ENCODE measurements at regions not wholly inside any gene's neighbourhood (a gene's known extent, or its start where the extent isn't known, plus 50 kb on each side); places are given as distances from the start of the nearest gene placed in this dataset.
"Not testable (repeated sequence)": the region's sequence is repeated elsewhere in the genome, so short reads cannot be mapped to it uniquely, and the experiment has no call there.

DNA sequence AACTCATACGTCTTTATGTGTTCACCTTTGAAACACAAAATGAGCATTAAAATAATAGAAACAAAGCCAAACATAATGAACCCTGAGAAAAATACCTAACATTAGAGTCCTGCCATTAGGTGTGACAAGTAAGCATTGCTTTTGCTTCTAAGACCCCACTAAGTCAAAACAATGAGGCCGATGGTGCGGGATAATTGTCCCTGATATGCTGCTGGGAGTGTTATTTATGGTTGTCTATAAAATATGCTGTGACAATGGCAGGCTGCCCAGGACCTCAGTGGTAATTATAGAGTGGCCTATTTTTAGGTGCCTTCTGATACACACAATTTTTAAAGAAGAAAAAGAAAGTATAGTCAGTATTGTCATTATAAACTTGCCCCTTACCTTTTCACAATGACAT lies 1423.1 kb downstream of the AMY1C start:
- Histone ChIP-seq H3K27me3 (ENCODE audit: low read depth, low read length) (no peaks in the 10 kb centered on the region), H3K4me3 (ENCODE audit: low read depth in 1 of 2, low read length in 2 of 2) (no peak overlapping the region), H3K36me3 (ENCODE audit: control insufficient read depth in 1 of 2, insufficient read depth in 2 of 2, low read length in 2 of 2) (no peaks in the 10 kb centered on the region), H3K9me3 (ENCODE audit: control insufficient read depth in 1 of 2, low read length in 2 of 2) (no peaks in the 10 kb centered on the region), H3K4me1 (ENCODE audit: control insufficient read depth in 1 of 2, insufficient read depth in 2 of 2, low read length in 2 of 2) (no peaks in the 10 kb centered on the region), H3K27ac (ENCODE audit: low read length) (no peak overlapping the region)

DNA sequence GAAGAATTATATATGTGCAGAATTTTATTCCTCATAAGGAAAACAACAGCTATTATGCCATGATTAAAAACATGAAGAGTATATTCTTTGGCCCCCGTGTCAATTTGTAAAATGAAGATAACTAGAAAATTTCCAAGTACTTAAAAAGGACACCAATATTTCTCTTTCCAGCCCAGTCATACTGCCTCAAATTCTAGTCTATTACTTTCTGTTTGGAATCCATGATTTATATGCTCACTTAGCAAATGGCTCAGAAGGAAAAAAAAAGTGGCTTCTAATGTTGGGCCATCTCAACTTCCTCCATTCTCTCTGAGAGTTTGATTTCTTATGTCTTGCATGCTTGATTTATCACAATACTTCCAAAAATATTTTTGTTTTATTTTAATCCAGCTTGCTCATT lies 1431.1 kb downstream of the AMY1C start:
- no peaks in the 10 kb centered on the region for H3K4me1 ChIP-seq (ENCODE audit: control insufficient read depth in 1 of 2, insufficient read depth in 2 of 2, low read length in 2 of 2)

DNA sequence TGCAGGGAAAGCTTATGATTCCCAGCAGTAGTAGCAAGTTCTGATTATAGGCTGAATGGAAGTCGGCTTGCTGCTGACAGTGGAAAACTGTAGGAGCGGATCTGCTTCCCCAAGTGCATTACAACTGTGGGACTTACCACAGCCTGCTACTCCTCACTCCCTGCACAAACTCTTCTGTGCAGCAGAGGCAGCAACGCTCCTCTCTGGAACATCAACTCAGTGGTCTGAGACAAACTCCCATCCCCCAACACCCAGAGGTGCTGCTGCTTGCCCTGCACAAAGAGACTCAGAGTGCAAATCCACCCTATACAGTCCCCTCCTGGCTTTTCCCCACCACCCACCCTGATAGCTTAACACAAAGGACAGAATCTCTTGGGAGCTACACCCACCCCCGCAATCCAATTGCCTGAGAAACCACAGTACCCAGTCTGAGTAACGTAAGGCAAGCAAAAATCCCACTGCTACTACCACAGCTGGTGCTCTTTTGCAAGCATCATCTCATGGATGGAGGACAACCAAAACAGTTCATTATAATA lies 1455.2 kb downstream of the AMY1C start:
- Histone ChIP-seq H3K9me3 (ENCODE audit: control insufficient read depth in 1 of 2, low read length in 2 of 2) (peaks cover 0 to 3% of the 10 kb centered on the region in 2 donors), H3K27ac (ENCODE audit: low read length) (no peak overlapping the region), H3K36me3 (ENCODE audit: control insufficient read depth in 1 of 2, insufficient read depth in 2 of 2, low read length in 2 of 2) (no peaks in the 10 kb centered on the region), H3K4me1 (ENCODE audit: control insufficient read depth in 1 of 2, insufficient read depth in 2 of 2, low read length in 2 of 2) (no peaks in the 10 kb centered on the region), H3K4me3 (ENCODE audit: low read depth in 1 of 2, low read length in 2 of 2) (no peak overlapping the region), H3K27me3 (ENCODE audit: low read depth, low read length) (no peaks in the 10 kb centered on the region)

More for the DNA sequence above, 1431.1 kb downstream of the AMY1C start:
- Histone ChIP-seq H3K9me3 (ENCODE audit: control insufficient read depth in 1 of 2, low read length in 2 of 2) (no peaks in the 10 kb centered on the region), H3K27ac (ENCODE audit: low read length) (no peak overlapping the region), H3K36me3 (ENCODE audit: control insufficient read depth in 1 of 2, insufficient read depth in 2 of 2, low read length in 2 of 2) (no peaks in the 10 kb centered on the region), H3K27me3 (ENCODE audit: low read depth, low read length) (no peaks in the 10 kb centered on the region), H3K4me3 (ENCODE audit: low read depth in 1 of 2, low read length in 2 of 2) (no peak overlapping the region)

DNA sequence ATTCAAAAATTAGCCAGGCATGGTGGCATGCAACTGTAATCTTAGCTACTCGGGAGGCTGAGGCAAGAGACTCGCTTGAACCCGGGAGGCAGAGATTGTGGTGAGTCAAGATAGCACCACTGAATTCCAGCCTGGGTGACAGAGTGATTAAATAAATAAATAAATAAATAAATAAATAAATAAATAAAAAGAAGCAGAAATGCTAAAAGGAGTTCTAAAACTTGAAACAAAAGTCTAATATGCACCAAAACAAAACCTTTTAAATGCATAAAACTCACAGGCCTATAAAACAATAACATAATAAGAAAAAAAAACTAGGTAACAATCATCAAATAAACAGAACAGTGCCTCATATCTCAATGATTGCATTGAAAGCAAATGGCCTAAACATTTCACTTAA lies 1458.9 kb downstream of the AMY1C start:
- H3K9me3 ChIP-seq (ENCODE audit: control insufficient read depth in 1 of 2, low read length in 2 of 2) = peaks cover 0 to 6% of the 10 kb centered on the region in 2 donors
- no peaks in the 10 kb centered on the region for H3K4me1 ChIP-seq (ENCODE audit: control insufficient read depth in 1 of 2, insufficient read depth in 2 of 2, low read length in 2 of 2)
- no peaks in the 10 kb centered on the region for H3K27me3 ChIP-seq (ENCODE audit: low read depth, low read length)
- H3K4me3 ChIP-seq (ENCODE audit: low read depth in 1 of 2, low read length in 2 of 2) = no peak overlapping the region
- H3K27ac ChIP-seq (ENCODE audit: low read length) = no peak overlapping the region
- H3K36me3 ChIP-seq (ENCODE audit: control insufficient read depth in 1 of 2, insufficient read depth in 2 of 2, low read length in 2 of 2) = no peaks in the 10 kb centered on the region

DNA sequence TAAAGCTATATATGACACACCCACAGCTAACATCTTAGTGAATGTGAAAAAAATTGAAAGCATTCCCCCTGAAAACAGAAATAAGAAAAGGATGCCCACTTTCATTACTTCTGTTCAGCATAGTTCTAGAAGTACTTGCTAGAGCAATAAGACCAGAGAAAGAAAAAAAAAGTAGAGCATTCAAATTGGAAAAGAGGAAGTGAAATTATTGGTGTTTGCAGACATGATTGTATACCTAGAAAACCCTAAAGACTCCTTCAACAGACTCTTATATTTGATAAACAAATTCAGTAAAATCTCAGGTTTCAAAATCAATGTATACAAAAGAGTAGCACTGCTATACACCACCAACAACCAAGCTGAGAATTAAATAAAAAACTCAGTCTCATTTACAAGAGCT lies 1461.0 kb downstream of the AMY1C start:
- Histone ChIP-seq H3K4me3 (ENCODE audit: low read depth in 1 of 2, low read length in 2 of 2) (no peak overlapping the region), H3K27me3 (ENCODE audit: low read depth, low read length) (no peaks in the 10 kb centered on the region), H3K27ac (ENCODE audit: low read length) (no peak overlapping the region), H3K36me3 (ENCODE audit: control insufficient read depth in 1 of 2, insufficient read depth in 2 of 2, low read length in 2 of 2) (no peaks in the 10 kb centered on the region), H3K4me1 (ENCODE audit: control insufficient read depth in 1 of 2, insufficient read depth in 2 of 2, low read length in 2 of 2) (no peaks in the 10 kb centered on the region), H3K9me3 (ENCODE audit: control insufficient read depth in 1 of 2, low read length in 2 of 2) (peaks cover 0 to 3% of the 10 kb centered on the region in 2 donors)

DNA sequence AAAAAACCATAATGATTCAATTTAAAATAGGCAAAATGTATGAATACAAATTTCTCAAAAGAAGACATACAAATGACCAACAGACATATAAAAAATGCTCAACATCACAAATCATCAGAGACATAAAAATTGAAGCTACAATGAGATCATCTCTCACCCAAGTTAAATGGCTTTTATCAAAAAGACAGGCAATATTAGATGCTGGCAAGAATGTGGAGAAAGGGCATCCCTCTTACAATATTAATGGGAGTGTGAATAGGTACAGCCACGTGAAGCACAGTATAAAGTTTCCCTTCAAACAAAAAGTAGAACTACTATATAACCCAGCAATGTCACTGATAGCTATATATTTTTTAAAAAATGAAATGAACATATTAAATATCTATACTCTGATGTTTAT lies 1481.7 kb downstream of the AMY1C start:
- no peaks in the 10 kb centered on the region for H3K27me3 ChIP-seq (ENCODE audit: low read depth, low read length)
- no peak overlapping the region for H3K4me3 ChIP-seq (ENCODE audit: low read depth in 1 of 2, low read length in 2 of 2)
- no peaks in the 10 kb centered on the region for H3K36me3 ChIP-seq (ENCODE audit: control insufficient read depth in 1 of 2, insufficient read depth in 2 of 2, low read length in 2 of 2)
- no peaks in the 10 kb centered on the region for H3K4me1 ChIP-seq (ENCODE audit: control insufficient read depth in 1 of 2, insufficient read depth in 2 of 2, low read length in 2 of 2)
- peaks cover 0 to 3% of the 10 kb centered on the region in 2 donors for H3K9me3 ChIP-seq (ENCODE audit: control insufficient read depth in 1 of 2, low read length in 2 of 2)
- no peak overlapping the region for H3K27ac ChIP-seq (ENCODE audit: low read length)

DNA sequence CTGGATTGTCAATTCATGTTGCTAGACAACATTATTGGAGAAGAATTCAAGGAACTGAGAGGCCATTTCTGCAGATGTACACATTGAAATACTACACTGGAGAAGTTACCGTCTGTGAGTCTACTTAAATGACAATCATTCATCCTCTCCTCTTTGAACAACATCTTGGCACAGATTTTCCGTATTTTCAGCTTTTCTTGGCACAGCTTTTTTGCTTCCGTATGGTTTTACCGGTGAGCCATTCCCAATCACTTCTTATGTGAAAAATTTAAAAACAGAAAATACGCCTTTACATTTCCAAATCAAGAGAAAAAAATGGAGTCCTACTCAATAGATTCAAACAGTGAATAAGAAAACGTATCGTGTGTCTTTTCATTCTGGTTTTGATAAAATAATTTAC lies 1493.7 kb downstream of the AMY1C start:
- no peaks in the 10 kb centered on the region for H3K4me1 ChIP-seq (ENCODE audit: control insufficient read depth in 1 of 2, insufficient read depth in 2 of 2, low read length in 2 of 2)
- no peaks in the 10 kb centered on the region for H3K9me3 ChIP-seq (ENCODE audit: control insufficient read depth in 1 of 2, low read length in 2 of 2)
- no peaks in the 10 kb centered on the region for H3K27me3 ChIP-seq (ENCODE audit: low read depth, low read length)
- H3K4me3 ChIP-seq (ENCODE audit: low read depth in 1 of 2, low read length in 2 of 2) = no peak overlapping the region
- H3K27ac ChIP-seq (ENCODE audit: low read length) = no peak overlapping the region
- H3K36me3 ChIP-seq (ENCODE audit: control insufficient read depth in 1 of 2, insufficient read depth in 2 of 2, low read length in 2 of 2) = no peaks in the 10 kb centered on the region

DNA sequence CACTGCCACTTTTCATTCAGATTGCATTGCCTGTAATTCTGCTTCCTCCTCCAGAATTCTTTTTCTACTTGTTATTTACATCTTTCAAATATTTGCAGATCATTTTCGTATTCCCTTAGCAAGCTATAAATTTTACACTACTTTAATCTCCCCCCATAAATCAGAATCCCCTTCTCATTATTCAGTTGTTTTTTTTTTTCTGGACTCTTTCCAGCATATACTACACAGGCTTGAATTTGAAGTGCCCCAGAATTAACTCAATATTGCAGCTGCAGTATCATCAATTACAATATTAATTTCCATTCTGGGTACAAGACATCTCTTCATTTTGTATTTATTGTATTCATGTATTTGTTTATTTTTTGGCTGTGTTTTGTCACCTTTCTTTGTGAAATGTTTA lies 1494.3 kb downstream of the AMY1C start:
- H3K4me1 ChIP-seq (ENCODE audit: control insufficient read depth in 1 of 2, insufficient read depth in 2 of 2, low read length in 2 of 2) = no peaks in the 10 kb centered on the region
- H3K27ac ChIP-seq (ENCODE audit: low read length) = no peak overlapping the region
- H3K9me3 ChIP-seq (ENCODE audit: control insufficient read depth in 1 of 2, low read length in 2 of 2) = no peaks in the 10 kb centered on the region
- no peak overlapping the region for H3K4me3 ChIP-seq (ENCODE audit: low read depth in 1 of 2, low read length in 2 of 2)
- H3K36me3 ChIP-seq (ENCODE audit: control insufficient read depth in 1 of 2, insufficient read depth in 2 of 2, low read length in 2 of 2) = no peaks in the 10 kb centered on the region
- no peaks in the 10 kb centered on the region for H3K27me3 ChIP-seq (ENCODE audit: low read depth, low read length)

DNA sequence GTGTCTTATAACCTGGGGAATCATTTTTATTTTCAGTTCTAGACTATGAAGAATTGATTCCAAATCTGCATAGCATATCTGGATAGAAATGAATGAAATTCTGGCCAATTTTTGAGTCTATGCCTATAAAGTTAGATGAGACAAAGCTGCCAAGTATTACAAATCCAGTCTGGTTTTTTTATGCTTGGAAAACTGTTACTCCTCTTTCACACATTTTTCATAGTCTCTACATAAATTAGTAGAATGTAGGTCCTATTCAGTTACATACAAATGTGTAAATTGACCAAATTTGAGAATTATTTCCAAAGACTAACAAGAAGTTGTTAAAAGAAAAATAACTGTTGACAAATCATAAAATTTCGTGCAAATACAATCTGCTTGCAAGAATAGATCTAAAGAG lies 1505.2 kb downstream of the AMY1C start:
- Histone ChIP-seq H3K9me3 (ENCODE audit: control insufficient read depth in 1 of 2, low read length in 2 of 2) (peaks cover 0 to 4% of the 10 kb centered on the region in 2 donors), H3K36me3 (ENCODE audit: control insufficient read depth in 1 of 2, insufficient read depth in 2 of 2, low read length in 2 of 2) (no peaks in the 10 kb centered on the region), H3K27ac (ENCODE audit: low read length) (no peak overlapping the region), H3K27me3 (ENCODE audit: low read depth, low read length) (no peaks in the 10 kb centered on the region), H3K4me3 (ENCODE audit: low read depth in 1 of 2, low read length in 2 of 2) (no peak overlapping the region), H3K4me1 (ENCODE audit: control insufficient read depth in 1 of 2, insufficient read depth in 2 of 2, low read length in 2 of 2) (no peaks in the 10 kb centered on the region)

DNA sequence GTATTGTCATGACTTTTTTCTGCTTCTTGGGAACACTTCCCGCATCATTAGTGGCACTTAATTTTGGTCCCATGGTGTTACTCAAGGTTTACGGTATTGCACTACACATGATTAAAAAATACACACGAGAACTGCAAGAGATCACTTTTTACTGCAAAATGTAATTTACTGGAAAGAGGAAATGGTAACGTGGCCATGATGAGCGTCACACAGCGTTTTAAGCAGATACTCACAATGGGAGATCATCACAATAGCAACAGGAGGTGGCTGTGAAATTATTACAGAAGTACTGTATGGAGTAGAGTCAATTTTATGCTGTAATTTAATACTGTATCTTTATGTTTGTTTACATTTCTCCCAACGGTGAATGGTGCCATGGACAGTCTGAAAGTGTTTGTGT lies 1510.3 kb downstream of the AMY1C start:
- Histone ChIP-seq H3K27ac (ENCODE audit: low read length) (no peak overlapping the region), H3K4me1 (ENCODE audit: control insufficient read depth in 1 of 2, insufficient read depth in 2 of 2, low read length in 2 of 2) (no peaks in the 10 kb centered on the region), H3K4me3 (ENCODE audit: low read depth in 1 of 2, low read length in 2 of 2) (no peak overlapping the region), H3K36me3 (ENCODE audit: control insufficient read depth in 1 of 2, insufficient read depth in 2 of 2, low read length in 2 of 2) (no peaks in the 10 kb centered on the region), H3K9me3 (ENCODE audit: control insufficient read depth in 1 of 2, low read length in 2 of 2) (peaks cover 0 to 2% of the 10 kb centered on the region in 2 donors), H3K27me3 (ENCODE audit: low read depth, low read length) (no peaks in the 10 kb centered on the region)

DNA sequence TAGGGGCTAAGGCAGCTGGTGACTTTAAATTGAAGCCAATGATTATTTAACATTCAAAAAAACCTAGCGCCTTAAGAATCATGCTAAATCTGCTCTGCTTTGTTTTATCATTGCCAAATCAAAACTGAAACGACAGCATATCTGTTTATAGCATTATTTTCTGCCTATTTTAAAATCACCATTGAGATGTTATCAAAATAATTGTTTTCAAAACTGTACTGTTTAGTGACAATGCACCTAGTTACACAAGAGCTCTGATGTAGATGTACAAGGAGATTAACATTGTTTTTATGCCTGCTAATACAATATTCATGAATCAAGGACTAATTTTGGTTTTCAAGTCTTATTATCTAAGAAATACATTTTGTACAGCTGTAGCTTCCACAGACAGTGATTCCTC lies 1521.3 kb downstream of the AMY1C start:
- Histone ChIP-seq H3K4me3 (ENCODE audit: low read depth in 1 of 2, low read length in 2 of 2) (no peak overlapping the region), H3K27ac (ENCODE audit: low read length) (no peak overlapping the region), H3K27me3 (ENCODE audit: low read depth, low read length) (no peaks in the 10 kb centered on the region), H3K36me3 (ENCODE audit: control insufficient read depth in 1 of 2, insufficient read depth in 2 of 2, low read length in 2 of 2) (no peaks in the 10 kb centered on the region), H3K9me3 (ENCODE audit: control insufficient read depth in 1 of 2, low read length in 2 of 2) (peaks cover 0 to 3% of the 10 kb centered on the region in 2 donors), H3K4me1 (ENCODE audit: control insufficient read depth in 1 of 2, insufficient read depth in 2 of 2, low read length in 2 of 2) (no peaks in the 10 kb centered on the region)

DNA sequence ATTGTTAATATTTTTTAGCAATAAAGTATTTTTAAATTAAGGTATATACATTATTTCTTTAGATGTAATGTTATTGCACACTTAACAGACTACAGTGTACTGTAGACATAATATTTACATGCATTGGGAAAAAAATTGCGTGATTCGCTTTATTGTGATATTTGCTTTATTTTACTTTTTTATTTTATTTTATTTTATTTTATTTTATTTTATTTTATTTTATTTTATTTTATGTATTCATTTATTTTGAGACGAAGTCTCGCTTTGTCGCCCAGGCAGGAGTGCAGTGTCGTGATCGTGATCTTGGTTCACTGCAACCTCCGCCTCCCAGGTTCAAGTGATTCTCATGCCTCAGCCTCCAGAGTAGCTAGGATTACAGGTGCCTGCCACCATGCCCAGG lies 1522.7 kb downstream of the AMY1C start:
- H3K27me3 ChIP-seq (ENCODE audit: low read depth, low read length); H3K9me3 ChIP-seq (ENCODE audit: control insufficient read depth in 1 of 2, low read length in 2 of 2); H3K36me3 ChIP-seq (ENCODE audit: control insufficient read depth in 1 of 2, insufficient read depth in 2 of 2, low read length in 2 of 2); H3K27ac ChIP-seq (ENCODE audit: low read length); H3K4me3 ChIP-seq (ENCODE audit: low read depth in 1 of 2, low read length in 2 of 2); H3K4me1 ChIP-seq (ENCODE audit: control insufficient read depth in 1 of 2, insufficient read depth in 2 of 2, low read length in 2 of 2): not testable (repeated sequence)
